ENCODE measurements at regions not wholly inside any gene's neighbourhood (a gene's known extent, or its start where the extent isn't known, plus 50 kb on each side); places are given as distances from the start of the nearest gene placed in this dataset.

DNA sequence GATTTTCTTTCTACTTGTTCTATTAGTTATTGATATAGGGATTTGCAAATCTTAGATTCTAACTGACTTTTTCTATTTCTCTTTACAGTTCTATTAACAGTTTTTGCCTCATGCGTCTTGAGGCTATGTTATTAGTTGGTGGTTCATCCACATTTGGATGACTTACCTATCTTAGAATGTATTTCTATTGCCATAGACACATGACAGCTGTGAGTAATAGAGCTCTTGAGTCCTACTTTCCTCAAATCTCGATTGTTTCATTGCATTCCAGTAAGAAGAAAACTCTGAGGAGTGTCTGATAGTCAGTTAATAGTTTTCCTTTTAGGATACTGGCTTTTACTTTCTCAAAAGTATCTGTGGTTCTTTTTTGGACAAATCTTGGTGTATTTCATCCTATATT, 241.4 kb upstream of the ZNF32 start:
- no peak for TF ChIP-seq POLR2A (IDR thresholded peaks at IDR 0.05; ENCODE audit: low read depth)
- TF ChIP-seq, protein P1, sequence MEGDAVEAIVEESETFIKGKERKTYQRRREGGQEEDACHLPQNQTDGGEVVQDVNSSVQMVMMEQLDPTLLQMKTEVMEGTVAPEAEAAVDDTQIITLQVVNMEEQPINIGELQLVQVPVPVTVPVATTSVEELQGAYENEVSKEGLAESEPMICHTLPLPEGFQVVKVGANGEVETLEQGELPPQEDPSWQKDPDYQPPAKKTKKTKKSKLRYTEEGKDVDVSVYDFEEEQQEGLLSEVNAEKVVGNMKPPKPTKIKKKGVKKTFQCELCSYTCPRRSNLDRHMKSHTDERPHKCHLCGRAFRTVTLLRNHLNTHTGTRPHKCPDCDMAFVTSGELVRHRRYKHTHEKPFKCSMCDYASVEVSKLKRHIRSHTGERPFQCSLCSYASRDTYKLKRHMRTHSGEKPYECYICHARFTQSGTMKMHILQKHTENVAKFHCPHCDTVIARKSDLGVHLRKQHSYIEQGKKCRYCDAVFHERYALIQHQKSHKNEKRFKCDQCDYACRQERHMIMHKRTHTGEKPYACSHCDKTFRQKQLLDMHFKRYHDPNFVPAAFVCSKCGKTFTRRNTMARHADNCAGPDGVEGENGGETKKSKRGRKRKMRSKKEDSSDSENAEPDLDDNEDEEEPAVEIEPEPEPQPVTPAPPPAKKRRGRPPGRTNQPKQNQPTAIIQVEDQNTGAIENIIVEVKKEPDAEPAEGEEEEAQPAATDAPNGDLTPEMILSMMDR (IDR thresholded peaks at IDR 0.05), result no peak
- no peak for TF ChIP-seq POLR2AphosphoS5 (IDR thresholded peaks at IDR 0.05)
